HEK293 (cell line): ENCODE measurements at regions not wholly inside any gene's neighbourhood (a gene's known extent, or its start where the extent isn't known, plus 50 kb on each side); places are given as distances from the start of the nearest gene placed in this dataset.

Experiments
- CTCF ChIA-PET: fragments of 350-600 bp; formaldehyde crosslinking; extraction: SDS; loops from one replicate; lab custom pipeline; 2021; ENCODE audit warnings: antibody characterized with exemption; lab: Yijun Ruan, JAX
- POLR2A ChIA-PET: fragments of 300-600 bp; formaldehyde crosslinking; extraction: SDS; loops from one replicate; lab custom pipeline; 2020; ENCODE audit warnings: antibody characterized with exemption, inconsistent platforms; lab: Yijun Ruan, JAX
- H3K27ac ChIP-seq: fragments of 200-500 bp; sonication (Bioruptor generic); 2 replicates; pipeline ENCODE4 v1.5.1; 2014; ENCODE audit warnings: low read depth, low read length, control low read depth, inconsistent platforms; ENCODE audit errors: extremely low read depth
- H3K36me3 ChIP-seq, 2 experiments: fragments of 200-500 bp in 1 of 2; sonication (Bioruptor generic) in 1 of 2; 1 replicate in 1 of 2; 2 replicates in 1 of 2; pipeline ENCODE4 v1.5.1; 2014 to 2017; ENCODE audit warnings: inconsistent platforms in 2 of 2, low read length in 2 of 2; ENCODE audit not compliant: control insufficient read depth in 2 of 2, insufficient read depth in 1 of 2
- H3K4me1 ChIP-seq: fragments of 200-500 bp; sonication (Bioruptor generic); 2 replicates; pipeline ENCODE4 v1.5.1; 2014; ENCODE audit warnings: mild to moderate bottlenecking, low read length, inconsistent platforms; ENCODE audit not compliant: control insufficient read depth, insufficient read depth
- H3K4me3 ChIP-seq: 2 replicates; pipeline ENCODE4 v1.5.1; 2011; ENCODE audit warnings: low read depth, mild to moderate bottlenecking, control low read depth, low read length, moderate library complexity
- H3K9me3 ChIP-seq: fragments of 200-500 bp; sonication (Bioruptor generic); 2 replicates; pipeline ENCODE4 v1.5.1; 2014; ENCODE audit warnings: low read depth, low read length, inconsistent platforms; ENCODE audit not compliant: control insufficient read depth, insufficient read depth
- BCL11A ChIP-seq: fragments of 450-650 bp; formaldehyde crosslinking; IDR thresholded peaks from 2 replicates; pipeline ENCODE4 v1.5.1; 2016; ENCODE audit warnings: low read depth, missing biosample characterization, missing genetic modification characterization
- BCL11B ChIP-seq: fragments of 450-650 bp; formaldehyde crosslinking; IDR thresholded peaks from 2 replicates; pipeline ENCODE4 v1.5.1; 2016; ENCODE audit warnings: low read depth, missing biosample characterization, missing genetic modification characterization
- KLF8 ChIP-seq: fragments of 450-650 bp; formaldehyde crosslinking; IDR thresholded peaks from 2 replicates; pipeline ENCODE4 v1.5.1; 2016; ENCODE audit warnings: missing biosample characterization, missing genetic modification characterization
- MEIS1 ChIP-seq: sonication (generic); formaldehyde crosslinking; IDR thresholded peaks from 2 replicates; pipeline ENCODE4 v1.8.1; 2022; ENCODE audit warnings: missing genetic modification reagents, mild to moderate bottlenecking, borderline replicate concordance
- SP7 ChIP-seq: fragments of 450-650 bp; formaldehyde crosslinking; IDR thresholded peaks from 2 replicates; pipeline ENCODE4 v1.5.1; 2016; ENCODE audit warnings: missing biosample characterization, missing genetic modification characterization
- ZBTB7A ChIP-seq: fragments of 450-650 bp; formaldehyde crosslinking; IDR thresholded peaks from 2 replicates; pipeline ENCODE4 v1.5.1; 2016; ENCODE audit warnings: low read depth, missing biosample characterization, missing genetic modification characterization
- ZFHX2 ChIP-seq: fragments of 450-650 bp; formaldehyde crosslinking; conservative IDR thresholded peaks from 2 replicates; pipeline ENCODE4 v1.5.1; 2016; ENCODE audit warnings: missing biosample characterization, missing genetic modification characterization
- ZNF114 ChIP-seq: fragments of 450-650 bp; formaldehyde crosslinking; IDR thresholded peaks from 2 replicates; pipeline ENCODE4 v1.5.0; 2017; ENCODE audit warnings: missing biosample characterization, missing genetic modification characterization
- ZNF132 ChIP-seq: fragments of 450-650 bp; formaldehyde crosslinking; IDR thresholded peaks from 2 replicates; pipeline ENCODE4 v1.5.1; 2017; ENCODE audit warnings: missing biosample characterization, missing genetic modification characterization, borderline replicate concordance
- ZNF184 ChIP-seq: fragments of 450-650 bp; IDR thresholded peaks from 2 replicates; pipeline ENCODE4 v1.5.1; 2018; ENCODE audit warnings: missing biosample characterization, mild to moderate bottlenecking, missing genetic modification characterization
- ZNF223 ChIP-seq: fragments of 450-650 bp; formaldehyde crosslinking; IDR thresholded peaks from 2 replicates; pipeline ENCODE4 v1.5.1; 2016; ENCODE audit warnings: missing biosample characterization, missing genetic modification characterization
- ZNF354C ChIP-seq: fragments of 450-650 bp; formaldehyde crosslinking; IDR thresholded peaks from 2 replicates; pipeline ENCODE4 v1.5.1; 2016; ENCODE audit warnings: missing biosample characterization, missing genetic modification characterization, low read depth, borderline replicate concordance
- ZNF654 ChIP-seq: fragments of 450-650 bp; formaldehyde crosslinking; IDR thresholded peaks from 2 replicates; pipeline ENCODE4 v1.5.1; 2016; ENCODE audit warnings: low read depth, missing biosample characterization, missing genetic modification characterization
- ZXDB ChIP-seq: fragments of 450-650 bp; formaldehyde crosslinking; IDR thresholded peaks from 2 replicates; pipeline ENCODE4 v1.5.1; 2016; ENCODE audit warnings: missing biosample characterization, missing genetic modification characterization
- TF ChIP-seq, protein P1 (sequence below): fragments of 450-650 bp; formaldehyde crosslinking; IDR thresholded peaks from 2 replicates; pipeline ENCODE4; 2016; ENCODE audit warnings: missing biosample characterization, missing genetic modification characterization
- TF ChIP-seq, protein P2 (sequence below): fragments of 450-650 bp; formaldehyde crosslinking; conservative IDR thresholded peaks from 2 replicates; pipeline ENCODE4 v1.5.1; 2016; ENCODE audit warnings: low read depth, missing biosample characterization, missing genetic modification characterization
- TF ChIP-seq, protein P3 (sequence below): fragments of 450-650 bp; formaldehyde crosslinking; IDR thresholded peaks from 2 replicates; pipeline ENCODE4 v1.5.1; 2016; ENCODE audit warnings: missing biosample characterization, missing genetic modification characterization
- TF ChIP-seq, protein P4 (sequence below): fragments of 450-650 bp; formaldehyde crosslinking; IDR thresholded peaks from 2 replicates; pipeline ENCODE4 v1.5.1; 2016; ENCODE audit warnings: missing biosample characterization, missing genetic modification characterization, low read depth

DNA sequence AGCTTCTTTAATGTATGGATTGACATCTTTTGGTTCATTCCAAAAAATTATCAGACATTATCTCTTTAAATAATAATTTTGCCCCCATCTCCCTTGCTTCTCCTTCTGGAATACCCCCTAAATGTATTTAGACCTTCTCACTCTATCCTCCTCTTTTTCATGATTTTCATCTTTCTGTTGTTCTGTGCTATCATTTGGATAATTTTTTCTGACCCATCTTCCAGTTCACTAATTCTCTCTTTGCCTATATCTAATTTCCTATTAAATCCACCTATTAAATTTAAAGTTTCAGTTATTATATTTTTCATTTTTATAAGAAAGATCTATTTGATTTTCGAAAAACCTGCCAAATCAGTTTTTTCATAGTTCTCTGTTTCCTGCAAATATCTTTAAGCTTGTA is 67.8 kb upstream of the ODC1 start (continued):
- TF ChIP-seq ZNF654 (tag by site-specific recombination) = no peak
- TF ChIP-seq, protein P1, sequence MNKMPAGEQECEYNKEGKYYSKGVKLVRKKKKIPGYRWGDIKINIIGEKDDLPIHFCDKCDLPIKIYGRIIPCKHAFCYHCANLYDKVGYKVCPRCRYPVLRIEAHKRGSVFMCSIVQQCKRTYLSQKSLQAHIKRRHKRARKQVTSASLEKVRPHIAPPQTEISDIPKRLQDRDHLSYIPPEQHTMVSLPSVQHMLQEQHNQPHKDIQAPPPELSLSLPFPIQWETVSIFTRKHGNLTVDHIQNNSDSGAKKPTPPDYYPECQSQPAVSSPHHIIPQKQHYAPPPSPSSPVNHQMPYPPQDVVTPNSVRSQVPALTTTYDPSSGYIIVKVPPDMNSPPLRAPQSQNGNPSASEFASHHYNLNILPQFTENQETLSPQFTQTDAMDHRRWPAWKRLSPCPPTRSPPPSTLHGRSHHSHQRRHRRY = no peak

DNA sequence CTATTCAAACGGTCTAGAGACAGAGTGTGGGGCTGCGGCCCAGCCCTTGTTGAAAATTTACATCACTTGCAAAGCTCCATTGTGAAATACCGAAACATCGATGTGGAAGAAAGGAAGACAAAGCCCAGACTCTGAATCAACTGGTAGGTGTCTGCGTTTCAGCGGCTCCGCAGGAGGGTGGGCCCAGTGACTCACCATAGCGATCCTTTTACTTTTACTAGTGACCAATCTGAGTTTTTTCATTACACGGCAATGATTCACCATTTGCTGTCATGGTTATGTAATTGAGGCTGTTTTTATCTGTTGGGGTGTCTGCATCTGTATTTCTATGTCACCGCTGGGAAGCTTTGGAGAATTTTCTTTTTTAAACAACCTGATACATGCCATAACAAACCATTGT is 66.6 kb upstream of the ODC1 start:
- Histone ChIP-seq H3K36me3 (no peaks in the 10 kb centered on the region), H3K4me1 (no peaks in the 10 kb centered on the region), H3K4me3 (no peak overlapping the region), H3K27ac (no peak overlapping the region), H3K9me3 (no peaks in the 10 kb centered on the region; the same call in 1 of the 2 replicates)
- ChIA-PET POLR2A (no interaction called here), CTCF (no interaction called here)
- no peak for TF ChIP-seq SP7 (tag by site-specific recombination)
- TF ChIP-seq, protein P2, sequence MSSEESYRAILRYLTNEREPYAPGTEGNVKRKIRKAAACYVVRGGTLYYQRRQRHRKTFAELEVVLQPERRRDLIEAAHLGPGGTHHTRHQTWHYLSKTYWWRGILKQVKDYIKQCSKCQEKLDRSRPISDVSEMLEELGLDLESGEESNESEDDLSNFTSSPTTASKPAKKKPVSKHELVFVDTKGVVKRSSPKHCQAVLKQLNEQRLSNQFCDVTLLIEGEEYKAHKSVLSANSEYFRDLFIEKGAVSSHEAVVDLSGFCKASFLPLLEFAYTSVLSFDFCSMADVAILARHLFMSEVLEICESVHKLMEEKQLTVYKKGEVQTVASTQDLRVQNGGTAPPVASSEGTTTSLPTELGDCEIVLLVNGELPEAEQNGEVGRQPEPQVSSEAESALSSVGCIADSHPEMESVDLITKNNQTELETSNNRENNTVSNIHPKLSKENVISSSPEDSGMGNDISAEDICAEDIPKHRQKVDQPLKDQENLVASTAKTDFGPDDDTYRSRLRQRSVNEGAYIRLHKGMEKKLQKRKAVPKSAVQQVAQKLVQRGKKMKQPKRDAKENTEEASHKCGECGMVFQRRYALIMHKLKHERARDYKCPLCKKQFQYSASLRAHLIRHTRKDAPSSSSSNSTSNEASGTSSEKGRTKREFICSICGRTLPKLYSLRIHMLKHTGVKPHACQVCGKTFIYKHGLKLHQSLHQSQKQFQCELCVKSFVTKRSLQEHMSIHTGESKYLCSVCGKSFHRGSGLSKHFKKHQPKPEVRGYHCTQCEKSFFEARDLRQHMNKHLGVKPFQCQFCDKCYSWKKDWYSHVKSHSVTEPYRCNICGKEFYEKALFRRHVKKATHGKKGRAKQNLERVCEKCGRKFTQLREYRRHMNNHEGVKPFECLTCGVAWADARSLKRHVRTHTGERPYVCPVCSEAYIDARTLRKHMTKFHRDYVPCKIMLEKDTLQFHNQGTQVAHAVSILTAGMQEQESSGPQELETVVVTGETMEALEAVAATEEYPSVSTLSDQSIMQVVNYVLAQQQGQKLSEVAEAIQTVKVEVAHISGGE (tag by site-specific recombination) = no peak

DNA sequence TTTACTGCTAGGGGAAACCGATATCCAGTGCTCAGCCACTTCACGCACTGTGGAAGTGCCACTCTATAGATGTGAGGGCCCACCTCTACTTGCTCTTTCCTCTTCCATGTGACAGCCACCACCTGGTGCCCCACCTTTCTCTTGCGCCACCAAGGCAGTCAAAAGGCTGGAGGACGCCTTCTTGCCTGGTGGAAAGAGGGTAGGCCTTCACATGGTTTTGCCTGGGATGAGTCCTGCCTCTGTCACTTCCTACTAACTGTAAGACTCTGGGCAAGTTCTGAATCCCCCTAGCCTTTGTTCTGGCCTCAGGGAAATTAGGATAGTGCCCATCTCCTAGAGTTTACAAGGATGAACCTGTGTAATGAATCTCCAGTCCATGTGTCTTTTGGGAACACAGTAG is 66.1 kb upstream of the ODC1 start:
- no peak for TF ChIP-seq KLF8 (tag by site-specific recombination)
- no peak for TF ChIP-seq BCL11B
- TF ChIP-seq ZXDB (tag by site-specific recombination) = no peak
- no peak for TF ChIP-seq ZNF132 (tag by site-specific recombination)
- TF ChIP-seq ZBTB7A (tag by site-specific recombination) = no peak
- no peak for TF ChIP-seq ZNF354C
- no peak for TF ChIP-seq MEIS1 (CRISPR knock-in tag)
- no peak for TF ChIP-seq BCL11A (tag by site-specific recombination)
- TF ChIP-seq, protein P3, sequence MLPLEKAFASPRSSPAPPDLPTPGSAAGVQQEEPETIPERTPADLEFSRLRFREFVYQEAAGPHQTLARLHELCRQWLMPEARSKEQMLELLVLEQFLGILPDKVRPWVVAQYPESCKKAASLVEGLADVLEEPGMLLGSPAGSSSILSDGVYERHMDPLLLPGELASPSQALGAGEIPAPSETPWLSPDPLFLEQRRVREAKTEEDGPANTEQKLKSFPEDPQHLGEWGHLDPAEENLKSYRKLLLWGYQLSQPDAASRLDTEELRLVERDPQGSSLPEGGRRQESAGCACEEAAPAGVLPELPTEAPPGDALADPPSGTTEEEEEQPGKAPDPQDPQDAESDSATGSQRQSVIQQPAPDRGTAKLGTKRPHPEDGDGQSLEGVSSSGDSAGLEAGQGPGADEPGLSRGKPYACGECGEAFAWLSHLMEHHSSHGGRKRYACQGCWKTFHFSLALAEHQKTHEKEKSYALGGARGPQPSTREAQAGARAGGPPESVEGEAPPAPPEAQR = no peak
- TF ChIP-seq ZNF114 (tag by site-specific recombination) = no peak
- TF ChIP-seq ZFHX2 (tag by site-specific recombination) = no peak
- TF ChIP-seq ZNF223 (tag by site-specific recombination) = no peak
- TF ChIP-seq ZNF184 (tag by site-specific recombination) = no peak
- TF ChIP-seq, protein P4, sequence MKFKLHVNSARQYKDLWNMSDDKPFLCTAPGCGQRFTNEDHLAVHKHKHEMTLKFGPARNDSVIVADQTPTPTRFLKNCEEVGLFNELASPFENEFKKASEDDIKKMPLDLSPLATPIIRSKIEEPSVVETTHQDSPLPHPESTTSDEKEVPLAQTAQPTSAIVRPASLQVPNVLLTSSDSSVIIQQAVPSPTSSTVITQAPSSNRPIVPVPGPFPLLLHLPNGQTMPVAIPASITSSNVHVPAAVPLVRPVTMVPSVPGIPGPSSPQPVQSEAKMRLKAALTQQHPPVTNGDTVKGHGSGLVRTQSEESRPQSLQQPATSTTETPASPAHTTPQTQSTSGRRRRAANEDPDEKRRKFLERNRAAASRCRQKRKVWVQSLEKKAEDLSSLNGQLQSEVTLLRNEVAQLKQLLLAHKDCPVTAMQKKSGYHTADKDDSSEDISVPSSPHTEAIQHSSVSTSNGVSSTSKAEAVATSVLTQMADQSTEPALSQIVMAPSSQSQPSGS (tag by site-specific recombination) = no peak
- POLR2A ChIA-PET = no interaction called here
- Histone ChIP-seq H3K9me3 (no peaks in the 10 kb centered on the region; the same call in 1 of the 2 replicates), H3K4me1 (no peaks in the 10 kb centered on the region), H3K27ac (no peak overlapping the region), H3K36me3 (no peaks in the 10 kb centered on the region), H3K4me3 (no peak overlapping the region)
- CTCF ChIA-PET = no interaction called here
